ENCODE measurements at regions not wholly inside any gene's neighbourhood (a gene's known extent, or its start where the extent isn't known, plus 50 kb on each side); places are given as distances from the start of the nearest gene placed in this dataset.
"Not testable (repeated sequence)": the region's sequence is repeated elsewhere in the genome, so short reads cannot be mapped to it uniquely, and the experiment has no call there.

GRCh38 chr2:236820763-236821344 is 251.2 kb downstream of the ACKR3 start:
- no peak for DNase-seq (ENCODE audit: low read depth in 2 of 3, low spot score in 1 of 3)

GRCh38 chr2:236823041-236823629 is 253.5 kb downstream of the ACKR3 start:
- DNase-seq (ENCODE audit: low read depth in 2 of 3, low spot score in 1 of 3), result no peak

GRCh38 chr2:236823963-236824362 is 254.3 kb downstream of the ACKR3 start:
- DNase-seq (ENCODE audit: low read depth in 2 of 3, low spot score in 1 of 3), result no peak

GRCh38 chr2:236824836-236825235 is 255.2 kb downstream of the ACKR3 start:
- no peak for DNase-seq (ENCODE audit: low read depth in 2 of 3, low spot score in 1 of 3)

GRCh38 chr2:236825989-236826510 is 256.4 kb downstream of the ACKR3 start:
- DNase-seq (ENCODE audit: low read depth in 2 of 3, low spot score in 1 of 3), result no peak

- no peak for DNase-seq (ENCODE audit: low read depth in 2 of 3, low spot score in 1 of 3)
Observed at GRCh38 chr2:236826606-236827156, 257.1 kb downstream of the ACKR3 start.

- DNase-seq (ENCODE audit: low read depth in 2 of 3, low spot score in 1 of 3), result no peak
Observed at GRCh38 chr2:236827997-236828396, 257.7 kb upstream of the COPS8 start.

GRCh38 chr2:236828820-236829219 is 256.9 kb upstream of the COPS8 start:
- DNase-seq (ENCODE audit: low read depth in 2 of 3, low spot score in 1 of 3), result no peak

GRCh38 chr2:236830926-236831325 is 254.8 kb upstream of the COPS8 start:
- DNase-seq (ENCODE audit: low read depth in 2 of 3, low spot score in 1 of 3), result no peak

- DNase-seq (ENCODE audit: low read depth in 2 of 3, low spot score in 1 of 3), result no peak
Observed at GRCh38 chr2:236831698-236832097, 254.0 kb upstream of the COPS8 start.

GRCh38 chr2:236833501-236834073 is 252.1 kb upstream of the COPS8 start:
- DNase-seq (ENCODE audit: low read depth in 2 of 3, low spot score in 1 of 3), result no peak

GRCh38 chr2:236834284-236834683 is 251.4 kb upstream of the COPS8 start:
- DNase-seq (ENCODE audit: low read depth in 2 of 3, low spot score in 1 of 3), result no peak

- DNase-seq (ENCODE audit: low read depth in 2 of 3, low spot score in 1 of 3), result no peak
Observed at GRCh38 chr2:236835307-236836024, 250.2 kb upstream of the COPS8 start.

- DNase-seq (ENCODE audit: low read depth in 2 of 3, low spot score in 1 of 3), result not testable (repeated sequence)
Observed at GRCh38 chr2:236836028-236836427, 249.7 kb upstream of the COPS8 start.

- DNase-seq (ENCODE audit: low read depth in 2 of 3, low spot score in 1 of 3), result no peak
Observed at GRCh38 chr2:236840215-236840614, 245.5 kb upstream of the COPS8 start.

GRCh38 chr2:236840857-236841256 is 244.8 kb upstream of the COPS8 start:
- DNase-seq (ENCODE audit: low read depth in 2 of 3, low spot score in 1 of 3), result no peak

- no peak for DNase-seq (ENCODE audit: low read depth in 2 of 3, low spot score in 1 of 3)
Observed at GRCh38 chr2:236841389-236841788, 244.3 kb upstream of the COPS8 start.

- no peak for DNase-seq (ENCODE audit: low read depth in 2 of 3, low spot score in 1 of 3)
Observed at GRCh38 chr2:236843161-236843968, 242.3 kb upstream of the COPS8 start.

GRCh38 chr2:236844711-236845110 is 241.0 kb upstream of the COPS8 start:
- no peak for DNase-seq (ENCODE audit: low read depth in 2 of 3, low spot score in 1 of 3)

GRCh38 chr2:236847023-236847422 is 238.7 kb upstream of the COPS8 start:
- no peak for DNase-seq (ENCODE audit: low read depth in 2 of 3, low spot score in 1 of 3)

Measured in stimulated activated CD4-positive, alpha-beta T cell treated with anti-CD3 and anti-CD28 coated beads, Interleukin-12 subunit alpha, Interleukin-12 subunit beta, amount 100 ng/mL, for 48 hours (primary cell).